SU-DHL-6 (cell line): ENCODE measurements at regions not wholly inside any gene's neighbourhood (a gene's known extent, or its start where the extent isn't known, plus 50 kb on each side); places are given as distances from the start of the nearest gene placed in this dataset.

Experiments used
- H2AFZ ChIP-seq: fragments of 200-600 bp; sonication (generic); 2 replicates; pipeline ENCODE4 v1.6.1; 2014; ENCODE audit warnings: low read depth, mild to moderate bottlenecking, moderate library complexity, mixed read lengths, antibody characterized with exemption, low read length; ENCODE audit not compliant: severe bottlenecking
- H3F3A ChIP-seq: fragments of 200-600 bp; shearing (Covaris generic); 2 replicates; pipeline ENCODE4 v1.6.0; 2016; ENCODE audit warnings: antibody characterized with exemption, mild to moderate bottlenecking; ENCODE audit not compliant: insufficient read depth
- H3K27ac ChIP-seq: fragments of 200-600 bp; sonication (generic); 2 replicates; pipeline ENCODE4 v1.5.1; 2016; ENCODE audit warnings: low read depth, mild to moderate bottlenecking, low read length, moderate library complexity, mixed read lengths
- H3K27me3 ChIP-seq: fragments of 200-600 bp; sonication (generic), shearing (Covaris generic); 2 replicates; pipeline ENCODE4 v1.6.0; 2014; ENCODE audit warnings: mild to moderate bottlenecking, low read length
- H3K36me3 ChIP-seq: fragments of 200-600 bp; sonication (generic); 2 replicates; pipeline ENCODE4 v1.6.1; 2014; ENCODE audit warnings: mild to moderate bottlenecking, low read length, mixed read lengths
- H3K4me2 ChIP-seq: fragments of 300-600, 200-600 bp; shearing (Covaris generic), sonication (generic); 2 replicates; pipeline ENCODE4 v1.6.0; 2014; ENCODE audit warnings: low read length, low read depth, mild to moderate bottlenecking; ENCODE audit not compliant: poor library complexity, severe bottlenecking
- H3K4me3 ChIP-seq: fragments of 200-600 bp; sonication (generic); 2 replicates; pipeline ENCODE4 v1.5.1; 2014; ENCODE audit warnings: antibody characterized with exemption, low read length, mild to moderate bottlenecking, mixed read lengths; ENCODE audit not compliant: insufficient read depth, poor library complexity, severe bottlenecking
- H3K79me2 ChIP-seq: fragments of 200-600 bp; sonication (generic); 2 replicates; pipeline ENCODE4 v1.6.1; 2014; ENCODE audit warnings: mild to moderate bottlenecking, low read length, moderate library complexity; ENCODE audit not compliant: insufficient read depth
- H3K9ac ChIP-seq: fragments of 200-600 bp; sonication (generic); 2 replicates; pipeline ENCODE4 v1.7.0; 2014; ENCODE audit warnings: mild to moderate bottlenecking, low read length
- H3K9me2 ChIP-seq: fragments of 200-600 bp; sonication (generic); replicated peaks from 2 replicates; pipeline ENCODE4 v1.6.1; 2014; ENCODE audit warnings: low read length; ENCODE audit not compliant: insufficient read depth
- H3K9me3 ChIP-seq: fragments of 200-600 bp; sonication (generic); 2 replicates; pipeline ENCODE4 v1.6.1; 2014; ENCODE audit warnings: low read length, mixed read lengths; ENCODE audit not compliant: insufficient read depth
- H4K20me1 ChIP-seq: fragments of 200-600 bp; sonication (generic); 2 replicates; pipeline ENCODE4 v1.6.1; 2014; ENCODE audit warnings: low read depth, mild to moderate bottlenecking, antibody characterized with exemption, low read length, moderate library complexity, mixed read lengths
- CTCF ChIP-seq: fragments of 200-600 bp; sonication (generic); IDR thresholded peaks from one replicate; pipeline ENCODE4 v1.5.1; 2017; ENCODE audit warnings: antibody characterized with exemption, mild to moderate bottlenecking, low read length, moderate library complexity; ENCODE audit not compliant: insufficient read depth, poor library complexity, severe bottlenecking
- EZH2phosphoT487 ChIP-seq: fragments of 200-600 bp; sonication (generic), shearing (Covaris generic); conservative IDR thresholded peaks from 2 replicates; pipeline ENCODE4 v1.6.1; 2018; ENCODE audit warnings: mild to moderate bottlenecking, antibody characterized with exemption, low read length, moderate library complexity, mixed read lengths

DNA sequence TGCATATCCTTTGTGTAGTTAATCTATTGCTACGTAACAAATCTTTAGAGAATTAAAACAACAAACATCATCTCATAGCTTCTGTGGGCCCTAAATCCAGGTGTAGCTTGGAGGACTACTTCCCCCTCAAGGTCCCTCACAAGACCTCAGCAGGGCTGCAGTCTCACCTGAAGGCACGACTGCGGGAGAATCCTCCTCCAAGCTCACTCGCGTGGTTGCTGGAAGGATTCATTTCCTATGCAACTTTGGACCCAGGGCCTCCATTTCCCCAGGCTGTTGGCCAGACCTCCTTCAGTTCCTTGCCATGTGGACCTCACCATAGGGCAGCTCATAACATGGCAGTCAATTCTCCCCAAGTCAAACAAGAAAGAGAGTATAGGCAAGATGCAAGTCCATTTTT lies 140.4 kb downstream of the OAT start:
- no peaks in the 10 kb centered on the region for H3K36me3 ChIP-seq
- no peaks in the 10 kb centered on the region for H3K27me3 ChIP-seq
- no peak overlapping the region for H2AFZ ChIP-seq
- no peak overlapping the region for H3K27ac ChIP-seq
- no peaks in the 10 kb centered on the region for H3K9me2 ChIP-seq
- no peaks in the 10 kb centered on the region for H3K79me2 ChIP-seq
- H4K20me1 ChIP-seq: no peaks in the 10 kb centered on the region
- H3K9me3 ChIP-seq: no peaks in the 10 kb centered on the region
- no peak overlapping the region for H3K4me2 ChIP-seq
- no peak overlapping the region for H3K4me3 ChIP-seq
- H3K9ac ChIP-seq: no peak overlapping the region
- H3F3A ChIP-seq: no peaks in the 10 kb centered on the region
- TF ChIP-seq CTCF: no peak
- TF ChIP-seq EZH2phosphoT487: no peak

DNA sequence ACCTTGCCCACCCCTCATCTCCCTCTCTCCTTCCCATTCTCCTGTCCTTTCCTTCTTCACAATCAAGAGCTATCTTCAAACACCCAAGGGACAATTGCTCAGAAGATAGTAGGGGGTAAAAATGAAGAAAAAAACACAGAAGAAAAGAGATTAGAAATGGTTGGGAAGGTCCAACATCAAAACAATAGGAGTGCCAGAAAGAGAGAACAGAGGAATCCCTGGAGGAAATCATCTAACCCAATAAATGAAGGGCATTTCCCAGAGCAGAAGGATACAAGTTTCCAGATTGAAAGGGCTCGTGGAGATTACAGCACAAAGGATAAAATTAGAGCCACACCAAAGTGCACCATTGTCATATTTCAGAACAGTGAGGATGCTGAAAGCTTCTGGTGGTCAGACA lies 145.6 kb downstream of the OAT start:
- no peak overlapping the region for H3K27ac ChIP-seq
- H3K4me3 ChIP-seq: no peak overlapping the region
- no peaks in the 10 kb centered on the region for H3K9me2 ChIP-seq
- H3K36me3 ChIP-seq: no peaks in the 10 kb centered on the region
- no peaks in the 10 kb centered on the region for H3K9me3 ChIP-seq
- no peaks in the 10 kb centered on the region for H4K20me1 ChIP-seq
- no peaks in the 10 kb centered on the region for H3K79me2 ChIP-seq
- H3K4me2 ChIP-seq: no peak overlapping the region
- H2AFZ ChIP-seq: no peak overlapping the region
- no peak overlapping the region for H3K9ac ChIP-seq
- no peaks in the 10 kb centered on the region for H3F3A ChIP-seq
- no peaks in the 10 kb centered on the region for H3K27me3 ChIP-seq
- TF ChIP-seq EZH2phosphoT487 (no peak), CTCF (no peak)

- H3K4me3 ChIP-seq: no peak overlapping the region
- H3K9me2 ChIP-seq: no peaks in the 10 kb centered on the region
- no peaks in the 10 kb centered on the region for H3K9me3 ChIP-seq
- H4K20me1 ChIP-seq: no peaks in the 10 kb centered on the region
- no peak for TF ChIP-seq EZH2phosphoT487
- TF ChIP-seq CTCF: no peak
- H3K36me3 ChIP-seq: no peaks in the 10 kb centered on the region
- H3K9ac ChIP-seq: no peak overlapping the region
- H2AFZ ChIP-seq: no peak overlapping the region
- no peaks in the 10 kb centered on the region for H3K27me3 ChIP-seq
- H3K27ac ChIP-seq: no peak overlapping the region
- H3F3A ChIP-seq: no peaks in the 10 kb centered on the region
- no peak overlapping the region for H3K4me2 ChIP-seq
- H3K79me2 ChIP-seq: no peaks in the 10 kb centered on the region
Observed at GRCh38 chr10:124271676-124272075, 147.0 kb downstream of the OAT start.
